ENCODE measurements at regions not wholly inside any gene's neighbourhood (a gene's known extent, or its start where the extent isn't known, plus 50 kb on each side); places are given as distances from the start of the nearest gene placed in this dataset.

DNA sequence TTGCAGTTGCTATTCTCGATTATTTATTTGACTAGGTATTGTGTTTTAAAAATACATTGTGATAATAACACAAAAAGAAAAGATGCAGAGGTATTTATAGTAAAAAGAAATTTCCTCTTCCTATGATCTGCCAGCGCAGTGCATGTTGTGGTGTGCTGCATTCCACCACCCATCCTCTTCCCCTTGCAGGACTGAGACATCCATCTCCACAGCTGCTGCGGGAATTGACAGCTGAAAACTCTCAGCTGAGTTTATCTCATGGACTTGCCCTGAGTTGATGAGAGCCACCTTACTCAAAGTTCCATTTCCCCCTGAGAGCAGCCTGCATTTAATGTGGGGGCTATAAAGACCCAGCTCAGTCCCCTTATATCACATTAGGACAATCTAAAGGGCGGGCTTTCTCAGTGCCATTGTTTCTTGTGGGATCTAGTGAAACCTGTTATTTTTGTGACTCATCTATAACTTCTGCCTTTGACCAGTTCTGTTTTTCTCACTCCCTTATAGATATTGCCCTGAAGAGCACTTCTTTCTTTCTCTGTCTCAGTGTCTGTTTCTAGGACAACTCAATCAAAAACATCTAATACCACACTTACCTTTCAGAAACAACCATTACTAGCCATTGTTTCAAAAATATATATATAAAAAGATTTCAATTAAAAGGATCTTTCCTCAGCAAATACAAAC is 698.5 kb downstream of the NR4A2 start:
- H4K91ac ChIP-seq (ENCODE audit: low read length): no peak overlapping the region
- no peaks in the 10 kb centered on the region for H3K4me1 ChIP-seq (ENCODE audit: control insufficient read depth, insufficient read depth, low read depth, low read length)
- H3K14ac ChIP-seq (ENCODE audit: low read length in 2 of 2): no peak overlapping the region
- H3K23ac ChIP-seq (ENCODE audit: low read length in 2 of 2): no peak overlapping the region
- no peak overlapping the region for H2BK120ac ChIP-seq (ENCODE audit: low read depth, low read length)
- no peak overlapping the region for H3K4ac ChIP-seq (ENCODE audit: low read depth in 1 of 2, low read length in 2 of 2)
- no peak overlapping the region for H3K4me2 ChIP-seq (ENCODE audit: low read length, poor library complexity, severe bottlenecking)
- WGBS: 69% methylated on average over 3 of the region's 4 CpGs
- no peak overlapping the region for H2BK5ac ChIP-seq (ENCODE audit: low read depth, low read length, poor library complexity, severe bottlenecking)
- H2AK5ac ChIP-seq (ENCODE audit: low read length, severe bottlenecking): no peak overlapping the region
- no peaks in the 10 kb centered on the region for H3K36me3 ChIP-seq (ENCODE audit: control insufficient read depth in 1 of 2, insufficient read depth in 2 of 2, low read depth in 1 of 2, low read length in 2 of 2)
- no peak overlapping the region for H2BK12ac ChIP-seq (ENCODE audit: low read length in 2 of 2)
- no peaks in the 10 kb centered on the region for H3K79me1 ChIP-seq (replicated peaks; ENCODE audit: low read length, poor library complexity, severe bottlenecking)
- DNase-seq: no peak
- no peak overlapping the region for H3K18ac ChIP-seq (ENCODE audit: low read depth in 1 of 2, low read length in 2 of 2)
- H3K9ac ChIP-seq (ENCODE audit: low read length): no peak overlapping the region
- no peak overlapping the region for H3K4me3 ChIP-seq (ENCODE audit: insufficient read depth in 1 of 2, low read depth in 1 of 2, low read length in 2 of 2)
- no peaks in the 10 kb centered on the region for H3K9me3 ChIP-seq (ENCODE audit: control insufficient read depth, low read length)
- H2AFZ ChIP-seq (ENCODE audit: low read depth, low read length): no peak overlapping the region
- H4K8ac ChIP-seq (ENCODE audit: low read length): no peak overlapping the region
- no peak overlapping the region for H3K27ac ChIP-seq (ENCODE audit: low read length, poor library complexity, severe bottlenecking)
- H2BK15ac ChIP-seq (ENCODE audit: low read depth, poor library complexity, severe bottlenecking): no peak overlapping the region
- no peaks in the 10 kb centered on the region for H3K27me3 ChIP-seq (ENCODE audit: control insufficient read depth in 1 of 2, insufficient read depth in 1 of 2, low read length in 2 of 2)

DNA sequence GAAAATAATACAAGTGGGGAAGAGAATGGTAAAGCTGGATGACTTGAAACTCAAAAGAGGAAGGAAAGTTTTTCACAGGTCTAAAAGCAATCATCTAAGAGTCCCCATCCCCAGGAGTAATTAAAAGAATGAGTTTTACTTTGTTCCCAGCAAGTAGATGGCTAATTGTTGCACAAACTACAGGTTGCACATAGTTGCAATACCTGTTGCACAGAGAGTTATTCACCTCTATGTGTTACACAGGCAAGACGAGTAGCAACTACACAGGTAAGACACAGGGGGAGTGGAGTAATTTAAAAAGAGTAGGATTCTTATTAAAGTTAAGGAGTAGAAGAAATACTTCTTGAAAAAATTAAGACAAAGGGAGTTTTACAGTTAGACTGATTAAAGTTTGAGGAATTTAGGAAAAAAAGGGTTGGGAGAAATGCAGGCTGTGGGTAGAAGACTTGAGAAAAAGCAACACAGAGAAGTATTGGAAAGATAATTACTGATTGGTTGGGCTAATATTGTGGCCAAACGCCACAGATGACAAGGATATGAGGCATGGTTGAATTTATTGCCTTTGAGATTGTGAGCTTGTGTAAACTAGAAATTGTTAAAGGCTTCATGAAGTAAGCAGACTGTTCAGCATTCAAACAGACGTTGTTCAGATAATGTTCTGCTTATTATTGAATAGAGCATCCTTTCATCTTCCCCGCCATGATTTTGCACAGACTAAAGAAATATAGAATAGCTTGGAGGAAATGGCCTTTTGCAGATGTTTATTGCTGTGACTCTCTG is 699.3 kb downstream of the NR4A2 start:
- Histone ChIP-seq H3K9me3 (ENCODE audit: control insufficient read depth, low read length) (no peaks in the 10 kb centered on the region), H2BK12ac (ENCODE audit: low read length in 2 of 2) (no peak overlapping the region), H2AK5ac (ENCODE audit: low read length, severe bottlenecking) (no peak overlapping the region), H2BK15ac (ENCODE audit: low read depth, poor library complexity, severe bottlenecking) (no peak overlapping the region), H3K9ac (ENCODE audit: low read length) (no peak overlapping the region), H3K14ac (ENCODE audit: low read length in 2 of 2) (no peak overlapping the region), H3K27me3 (ENCODE audit: control insufficient read depth in 1 of 2, insufficient read depth in 1 of 2, low read length in 2 of 2) (no peaks in the 10 kb centered on the region), H4K91ac (ENCODE audit: low read length) (no peak overlapping the region), H3K4me2 (ENCODE audit: low read length, poor library complexity, severe bottlenecking) (no peak overlapping the region), H2AFZ (ENCODE audit: low read depth, low read length) (no peak overlapping the region), H3K4me1 (ENCODE audit: control insufficient read depth, insufficient read depth, low read depth, low read length) (no peaks in the 10 kb centered on the region), H3K23ac (ENCODE audit: low read length in 2 of 2) (no peak overlapping the region), H3K4me3 (ENCODE audit: insufficient read depth in 1 of 2, low read depth in 1 of 2, low read length in 2 of 2) (no peak overlapping the region), H4K8ac (ENCODE audit: low read length) (no peak overlapping the region), H2BK5ac (ENCODE audit: low read depth, low read length, poor library complexity, severe bottlenecking) (no peak overlapping the region), H3K27ac (ENCODE audit: low read length, poor library complexity, severe bottlenecking) (no peak overlapping the region), H2BK120ac (ENCODE audit: low read depth, low read length) (no peak overlapping the region), H3K36me3 (ENCODE audit: control insufficient read depth in 1 of 2, insufficient read depth in 2 of 2, low read depth in 1 of 2, low read length in 2 of 2) (no peaks in the 10 kb centered on the region), H3K79me1 (replicated peaks; ENCODE audit: low read length, poor library complexity, severe bottlenecking) (no peaks in the 10 kb centered on the region), H3K4ac (ENCODE audit: low read depth in 1 of 2, low read length in 2 of 2) (no peak overlapping the region), H3K18ac (ENCODE audit: low read depth in 1 of 2, low read length in 2 of 2) (no peak overlapping the region)
- DNase-seq: no peak
- 58% methylated on average over 3 of the region's 4 CpGs for WGBS

DNA sequence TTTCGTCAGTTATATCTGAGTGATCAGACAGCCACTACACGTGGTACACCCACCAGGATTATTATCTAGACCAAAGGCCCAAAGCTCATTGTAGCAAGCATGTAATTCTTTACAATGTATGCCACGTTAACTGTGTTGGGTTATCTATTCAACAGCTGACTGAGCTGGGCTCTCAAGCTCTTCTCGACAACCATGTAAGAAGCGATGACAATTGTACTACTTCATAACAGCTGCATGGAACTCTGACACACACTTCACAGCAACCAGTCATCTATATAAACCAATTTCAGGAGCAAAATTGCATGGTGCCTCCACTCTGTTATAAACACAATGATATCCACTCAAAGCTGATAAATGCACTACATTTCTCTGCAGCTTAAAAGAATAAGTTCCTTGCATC is 701.8 kb downstream of the NR4A2 start:
- Histone ChIP-seq H3K79me1 (replicated peaks; ENCODE audit: low read length, poor library complexity, severe bottlenecking) (no peaks in the 10 kb centered on the region), H2BK5ac (ENCODE audit: low read depth, low read length, poor library complexity, severe bottlenecking) (no peak overlapping the region), H2BK120ac (ENCODE audit: low read depth, low read length) (no peak overlapping the region), H2AFZ (ENCODE audit: low read depth, low read length) (no peak overlapping the region), H3K9ac (ENCODE audit: low read length) (no peak overlapping the region), H3K27me3 (ENCODE audit: control insufficient read depth in 1 of 2, insufficient read depth in 1 of 2, low read length in 2 of 2) (no peaks in the 10 kb centered on the region), H3K36me3 (ENCODE audit: control insufficient read depth in 1 of 2, insufficient read depth in 2 of 2, low read depth in 1 of 2, low read length in 2 of 2) (no peaks in the 10 kb centered on the region), H3K18ac (ENCODE audit: low read depth in 1 of 2, low read length in 2 of 2) (no peak overlapping the region), H3K4ac (ENCODE audit: low read depth in 1 of 2, low read length in 2 of 2) (no peak overlapping the region), H3K4me2 (ENCODE audit: low read length, poor library complexity, severe bottlenecking) (no peak overlapping the region), H3K4me3 (ENCODE audit: insufficient read depth in 1 of 2, low read depth in 1 of 2, low read length in 2 of 2) (no peak overlapping the region), H3K23ac (ENCODE audit: low read length in 2 of 2) (no peak overlapping the region), H2BK12ac (ENCODE audit: low read length in 2 of 2) (no peak overlapping the region), H3K27ac (ENCODE audit: low read length, poor library complexity, severe bottlenecking) (no peak overlapping the region), H3K9me3 (ENCODE audit: control insufficient read depth, low read length) (no peaks in the 10 kb centered on the region), H2AK5ac (ENCODE audit: low read length, severe bottlenecking) (no peak overlapping the region), H4K8ac (ENCODE audit: low read length) (no peak overlapping the region), H3K14ac (ENCODE audit: low read length in 2 of 2) (no peak overlapping the region), H2BK15ac (ENCODE audit: low read depth, poor library complexity, severe bottlenecking) (no peak overlapping the region), H3K4me1 (ENCODE audit: control insufficient read depth, insufficient read depth, low read depth, low read length) (no peaks in the 10 kb centered on the region), H4K91ac (ENCODE audit: low read length) (no peak overlapping the region)
- no peak for DNase-seq
- 71% methylated on average over 5 of the region's 5 CpGs for WGBS

DNA sequence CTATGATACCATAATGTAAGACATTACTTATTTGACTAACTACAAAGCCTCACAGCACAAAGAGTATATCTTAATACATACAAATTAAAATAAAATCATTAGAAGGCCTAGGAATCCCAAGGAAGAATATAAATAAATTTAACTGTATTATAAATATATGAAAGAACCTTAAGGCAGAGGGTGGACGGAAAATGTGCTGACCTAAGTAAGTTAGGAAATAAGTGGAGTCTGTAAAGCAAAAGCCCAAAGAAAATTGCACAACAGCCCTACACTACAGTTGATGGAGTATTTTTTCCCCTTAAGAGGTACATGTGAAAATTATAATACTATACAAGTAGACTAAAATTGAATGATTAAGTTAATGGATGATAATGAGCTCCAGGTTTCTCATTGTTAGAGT is 710.1 kb downstream of the NR4A2 start:
- Histone ChIP-seq H2BK5ac (ENCODE audit: low read depth, low read length, poor library complexity, severe bottlenecking) (no peak overlapping the region), H2BK15ac (ENCODE audit: low read depth, poor library complexity, severe bottlenecking) (no peak overlapping the region), H3K18ac (ENCODE audit: low read depth in 1 of 2, low read length in 2 of 2) (no peak overlapping the region), H2BK120ac (ENCODE audit: low read depth, low read length) (no peak overlapping the region), H3K4ac (ENCODE audit: low read depth in 1 of 2, low read length in 2 of 2) (no peak overlapping the region), H2AK5ac (ENCODE audit: low read length, severe bottlenecking) (no peak overlapping the region), H2AFZ (ENCODE audit: low read depth, low read length) (no peak overlapping the region), H3K4me1 (ENCODE audit: control insufficient read depth, insufficient read depth, low read depth, low read length) (no peaks in the 10 kb centered on the region), H3K4me3 (ENCODE audit: insufficient read depth in 1 of 2, low read depth in 1 of 2, low read length in 2 of 2) (no peak overlapping the region), H3K4me2 (ENCODE audit: low read length, poor library complexity, severe bottlenecking) (no peak overlapping the region), H3K9me3 (ENCODE audit: control insufficient read depth, low read length) (no peaks in the 10 kb centered on the region), H3K14ac (ENCODE audit: low read length in 2 of 2) (no peak overlapping the region), H3K9ac (ENCODE audit: low read length) (no peak overlapping the region), H3K23ac (ENCODE audit: low read length in 2 of 2) (no peak overlapping the region), H2BK12ac (ENCODE audit: low read length in 2 of 2) (no peak overlapping the region), H3K36me3 (ENCODE audit: control insufficient read depth in 1 of 2, insufficient read depth in 2 of 2, low read depth in 1 of 2, low read length in 2 of 2) (no peaks in the 10 kb centered on the region), H4K8ac (ENCODE audit: low read length) (no peak overlapping the region), H3K27me3 (ENCODE audit: control insufficient read depth in 1 of 2, insufficient read depth in 1 of 2, low read length in 2 of 2) (no peaks in the 10 kb centered on the region), H4K91ac (ENCODE audit: low read length) (no peak overlapping the region), H3K79me1 (replicated peaks; ENCODE audit: low read length, poor library complexity, severe bottlenecking) (no peaks in the 10 kb centered on the region), H3K27ac (ENCODE audit: low read length, poor library complexity, severe bottlenecking) (no peak overlapping the region)
- DNase-seq: no peak
- no CpG with 5 or more reads among the region's 1 CpG for WGBS
